HCT116 (cell line): ENCODE measurements at regions not wholly inside any gene's neighbourhood (a gene's known extent, or its start where the extent isn't known, plus 50 kb on each side); places are given as distances from the start of the nearest gene placed in this dataset.

Experiments
- ATAC-seq: fragments of 200-7000 bp; cut with Tn5 transposase; 2 replicates; pipeline ENCODE4 v1.9.1; 2020; ENCODE audit warnings: mild to moderate bottlenecking, moderate library complexity
- BruUV-seq: library from RNA; stranded (reverse); fragments of 400-500 nt; replicated peaks from 2 replicates; lab custom pipeline; 2021; lab: Mats Ljungman, UMichigan
- CTCF ChIA-PET: fragments of 300-600 bp; sonication (Branson Sonifier 250); formaldehyde crosslinking; loops from one replicate; lab custom pipeline; 2021; ENCODE audit warnings: antibody characterized with exemption; lab: Charles Lee
- POLR2A ChIA-PET: fragments of 300-600, 350-600 bp; sonication (Branson Sonifier 250); formaldehyde crosslinking; loops from one replicate; lab custom pipeline; 2021; ENCODE audit warnings: antibody characterized with exemption; lab: Charles Lee
- RAD21 ChIA-PET, 2 experiments: fragments of 300-600 bp; sonication (Branson Sonifier 250); formaldehyde crosslinking; loops; one replicate each; lab custom pipeline; 2023; ENCODE audit warnings: low total read pairs in 2 of 2; ENCODE audit not compliant: uncharacterized antibody in 2 of 2, unreplicated experiment in 2 of 2, low non-redundant PET in 1 of 2; lab: Charles Lee
- DNase-seq: peaks from one replicate; pipeline ENCODE4 v3.0.0-alpha.2; 2010; ENCODE audit warnings: low read depth, low spot score
- H2AFZ ChIP-seq: fragments of 200-600 bp; shearing (Covaris generic), sonication (generic); 2 replicates; pipeline ENCODE4 v1.6.1; 2017; ENCODE audit warnings: low read depth, mixed run types, mixed read lengths, antibody characterized with exemption, low read length; ENCODE audit not compliant: poor library complexity, severe bottlenecking
- H3K27ac ChIP-seq: 2 replicates; pipeline ENCODE4 v1.5.1; 2012; ENCODE audit warnings: low read depth, low read length
- H3K27me3 ChIP-seq: fragments of 200-600 bp; sonication (generic); 2 replicates; pipeline ENCODE4 v1.6.1; 2016; ENCODE audit warnings: mixed run types, low read length, mixed read lengths; ENCODE audit not compliant: insufficient read depth
- H3K36me3 ChIP-seq, 2 experiments: fragments of 200-500 bp in 1 of 2; fragments of 200-600 bp in 1 of 2; sonication (Bioruptor generic) in 1 of 2; sonication (generic) in 1 of 2; 2 replicates each; pipeline versions ENCODE4 v1.5.1 to v1.6.1; 2014 to 2016; ENCODE audit warnings: low read length in 2 of 2, inconsistent platforms in 1 of 2, mixed read lengths in 1 of 2, mixed run types in 1 of 2; ENCODE audit not compliant: insufficient read depth in 2 of 2, control insufficient read depth in 1 of 2
- H3K4me1 ChIP-seq, 2 experiments: fragments of 200-600 bp in 1 of 2; sonication (generic) in 1 of 2; 2 replicates each; pipeline versions ENCODE4 v1.5.1 to v1.6.1; 2012 to 2017; ENCODE audit warnings: low read length in 2 of 2, inconsistent platforms in 1 of 2, mild to moderate bottlenecking in 1 of 2, mixed read lengths in 1 of 2, mixed run types in 1 of 2, moderate library complexity in 1 of 2; ENCODE audit not compliant: insufficient read depth in 2 of 2, control insufficient read depth in 1 of 2
- H3K4me2 ChIP-seq: fragments of 200-600 bp; sonication (generic); 2 replicates; pipeline ENCODE4 v1.6.1; 2017; ENCODE audit warnings: mixed run types, low read length, mixed read lengths
- H3K4me3 ChIP-seq, 2 experiments: fragments of 200-600 bp in 1 of 2; sonication (generic) in 1 of 2; replicated peaks in 1 of 2; 2 replicates each; pipeline ENCODE4 v1.5.1; 2011 to 2016; ENCODE audit warnings: low read length in 2 of 2, control low read depth in 1 of 2, low read depth in 1 of 2, mild to moderate bottlenecking in 1 of 2, mixed read lengths in 1 of 2, mixed run types in 1 of 2
- H3K79me2 ChIP-seq: fragments of 200-600 bp; sonication (generic); 2 replicates; pipeline ENCODE4 v1.6.1; 2017; ENCODE audit warnings: mild to moderate bottlenecking, mixed run types, low read length, moderate library complexity, mixed read lengths; ENCODE audit not compliant: insufficient read depth
- H3K9ac ChIP-seq: fragments of 200-600 bp; sonication (generic); 2 replicates; pipeline ENCODE4 v1.6.1; 2016; ENCODE audit warnings: low read length, mixed read lengths
- H3K9me2 ChIP-seq: fragments of 200-600 bp; sonication (generic), shearing (Covaris generic); 2 replicates; pipeline ENCODE4 v1.6.1; 2017; ENCODE audit warnings: mixed run types, mild to moderate bottlenecking, moderate library complexity; ENCODE audit not compliant: insufficient read depth
- H3K9me3 ChIP-seq, 2 experiments: fragments of 200-500 bp in 1 of 2; fragments of 200-600 bp in 1 of 2; sonication (Bioruptor generic) in 1 of 2; sonication (generic) in 1 of 2; 2 replicates each; pipeline ENCODE4 v1.6.1; 2014 to 2017; ENCODE audit warnings: low read length in 2 of 2, mixed read lengths in 2 of 2, inconsistent platforms in 1 of 2, low read depth in 1 of 2, mild to moderate bottlenecking in 1 of 2, mixed run types in 1 of 2, moderate library complexity in 1 of 2; ENCODE audit not compliant: control insufficient read depth in 1 of 2, insufficient read depth in 1 of 2
- H4K20me1 ChIP-seq: fragments of 200-600 bp; sonication (generic), shearing (Covaris generic); 2 replicates; pipeline ENCODE4 v1.6.1; 2017; ENCODE audit warnings: mixed run types, mild to moderate bottlenecking, moderate library complexity; ENCODE audit not compliant: insufficient read depth
- ATF3 ChIP-seq: IDR thresholded peaks from 2 replicates; pipeline ENCODE4 v1.6.1; 2012
- CBX3 ChIP-seq: IDR thresholded peaks from 2 replicates; pipeline ENCODE4 v1.6.1; 2012; ENCODE audit warnings: low read depth
- CEBPB ChIP-seq: IDR thresholded peaks from 2 replicates; pipeline ENCODE4 v1.6.1; 2012; ENCODE audit warnings: low read depth
- CTCF ChIP-seq, 3 experiments: fragments of 200-600 bp in 1 of 3; sonication (generic) in 1 of 3; IDR thresholded peaks in 2 of 3; conservative IDR thresholded peaks in 1 of 3; 2 replicates each; pipeline ENCODE4 v1.5.1; 2012 to 2017; ENCODE audit warnings: low read depth in 2 of 3, low read length in 2 of 3, antibody characterized with exemption in 1 of 3, borderline replicate concordance in 1 of 3, control low read depth in 1 of 3, mild to moderate bottlenecking in 1 of 3, mixed read lengths in 1 of 3, mixed run types in 1 of 3, moderate library complexity in 1 of 3; ENCODE audit not compliant: insufficient read depth in 1 of 3
- EGR1 ChIP-seq: IDR thresholded peaks from 2 replicates; pipeline ENCODE4 v1.6.1; 2012; ENCODE audit warnings: low read depth
- ELF1 ChIP-seq: IDR thresholded peaks from 2 replicates; pipeline ENCODE4 v1.6.1; 2012; ENCODE audit warnings: low read depth, borderline replicate concordance
- FOSL1 ChIP-seq: IDR thresholded peaks from 2 replicates; pipeline ENCODE4 v1.6.1; 2012; ENCODE audit warnings: low read depth
- MAX ChIP-seq: IDR thresholded peaks from 2 replicates; pipeline ENCODE4 v1.6.1; 2012
- POLR2AphosphoS5 ChIP-seq: IDR thresholded peaks from 2 replicates; pipeline ENCODE4 v1.6.1; 2011; ENCODE audit warnings: mild to moderate bottlenecking, low read depth, low read length, moderate library complexity
- RAD21 ChIP-seq: IDR thresholded peaks from 2 replicates; pipeline ENCODE4 v1.6.1; 2012; ENCODE audit warnings: low read depth, mild to moderate bottlenecking
- REST ChIP-seq: IDR thresholded peaks from 2 replicates; pipeline ENCODE4 v1.6.1; 2012; ENCODE audit warnings: low read depth
- SIN3A ChIP-seq: IDR thresholded peaks from 2 replicates; pipeline ENCODE4 v1.6.1; 2012; ENCODE audit warnings: low read depth
- SP1 ChIP-seq: IDR thresholded peaks from 2 replicates; pipeline ENCODE4 v1.6.1; 2012; ENCODE audit warnings: low read depth
- TCF7L2 ChIP-seq: IDR thresholded peaks from 2 replicates; pipeline ENCODE4 v1.7.0; 2011; ENCODE audit warnings: borderline replicate concordance, inconsistent platforms; ENCODE audit not compliant: insufficient read depth, insufficient read length; ENCODE audit errors: extremely low read depth
- YY1 ChIP-seq: IDR thresholded peaks from 2 replicates; pipeline ENCODE4 v1.6.1; 2011; ENCODE audit warnings: low read length, low read depth, moderate library complexity, mild to moderate bottlenecking; ENCODE audit not compliant: insufficient replicate concordance; ENCODE audit errors: extremely low read depth
- ZBTB33 ChIP-seq: IDR thresholded peaks from 2 replicates; pipeline ENCODE4 v1.6.1; 2011; ENCODE audit warnings: mild to moderate bottlenecking, low read length, moderate library complexity; ENCODE audit not compliant: insufficient replicate concordance; ENCODE audit errors: extremely low read depth
- ZNF274 ChIP-seq: fragments of 200-500 bp; sonication (Bioruptor generic); IDR thresholded peaks from 2 replicates; pipeline ENCODE4 v1.6.1; 2014; ENCODE audit warnings: mild to moderate bottlenecking, low read depth, low read length, inconsistent platforms
- intact Hi-C: fragments of 100-400 bp; cut with micrococcal nuclease; formaldehyde crosslinking; loops from 2 replicates; pipeline ENCODE4 v1.10.0; 2022

GRCh38 chrX:35439034-35439660 is 359.0 kb upstream of the MAGEB16 start:
- TF ChIP-seq ATF3 (no peak), RAD21 (no peak), CEBPB (no peak), ZBTB33 (no peak), SP1 (no peak), FOSL1 (no peak), REST (no peak), YY1 (no peak), POLR2AphosphoS5 (no peak), SIN3A (no peak), TCF7L2 (no peak), ELF1 (no peak), ZNF274 (no peak), EGR1 (no peak), CTCF (IDR thresholded peaks at IDR 0.05 in 2 of 3, conservative IDR thresholded peaks at IDR 0.05 in 1 of 3; ENCODE audit: borderline replicate concordance in 1 of 3, insufficient read depth in 1 of 3, low read depth in 2 of 3, low read length in 2 of 3) (no peak), CBX3 (no peak), MAX (no peak)
- POLR2A ChIA-PET = no interaction called here
- no peaks in the 10 kb centered on the region for H4K20me1 ChIP-seq
- H3K9me3 ChIP-seq = no peaks in the 10 kb centered on the region
- no peaks in the 10 kb centered on the region for H3K36me3 ChIP-seq
- H2AFZ ChIP-seq = no peak overlapping the region
- no peaks in the 10 kb centered on the region for H3K9me2 ChIP-seq
- RAD21 ChIA-PET = no interaction called here
- H3K27me3 ChIP-seq = no peaks in the 10 kb centered on the region
- no peak overlapping the region for H3K4me3 ChIP-seq
- no peak overlapping the region for H3K9ac ChIP-seq
- no TSS peak for BruUV-seq
- CTCF ChIA-PET = no interaction called here
- intact Hi-C loops = no loop called here
- H3K4me2 ChIP-seq = no peak overlapping the region
- no peaks in the 10 kb centered on the region for H3K4me1 ChIP-seq
- no peaks in the 10 kb centered on the region for H3K79me2 ChIP-seq
- no peak overlapping the region for H3K27ac ChIP-seq
- ATAC-seq (no peak), DNase-seq (no peak)
